ENCODE measurements at regions not wholly inside any gene's neighbourhood (a gene's known extent, or its start where the extent isn't known, plus 50 kb on each side); places are given as distances from the start of the nearest gene placed in this dataset.
A peak's percentile ranks its signal among the peaks of the same experiment; 100 is the strongest.

DNA sequence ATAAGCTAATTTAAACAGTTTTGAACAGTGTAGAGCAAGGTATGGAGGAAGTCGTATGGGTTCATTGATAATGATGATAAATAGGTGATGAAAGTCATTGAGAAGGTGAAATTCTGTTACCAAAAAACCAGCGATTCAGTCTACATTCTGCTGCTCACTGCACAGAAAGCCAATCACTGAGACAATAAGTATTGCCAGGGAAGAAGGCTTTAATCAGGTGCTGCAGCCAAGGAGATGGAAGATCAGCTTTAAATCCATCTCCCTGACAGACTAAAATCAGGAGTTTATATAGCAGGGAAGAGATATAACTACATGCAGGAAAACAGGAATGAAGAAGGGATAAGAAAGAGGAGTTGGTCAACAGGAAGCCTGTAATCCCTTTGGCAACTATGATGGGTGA, 361.3 kb upstream of the C1orf174 start:
- Histone ChIP-seq H3K4me3 (no peak overlapping the region), H3K36me3 (ENCODE audit: low read depth) (no peaks in the 10 kb centered on the region), H3K9me3 (peaks cover 19% of the 10 kb centered on the region), H3K4me1 (ENCODE audit: low read depth) (no peaks in the 10 kb centered on the region)
- no peak for ATAC-seq
- TF ChIP-seq, protein P1, sequence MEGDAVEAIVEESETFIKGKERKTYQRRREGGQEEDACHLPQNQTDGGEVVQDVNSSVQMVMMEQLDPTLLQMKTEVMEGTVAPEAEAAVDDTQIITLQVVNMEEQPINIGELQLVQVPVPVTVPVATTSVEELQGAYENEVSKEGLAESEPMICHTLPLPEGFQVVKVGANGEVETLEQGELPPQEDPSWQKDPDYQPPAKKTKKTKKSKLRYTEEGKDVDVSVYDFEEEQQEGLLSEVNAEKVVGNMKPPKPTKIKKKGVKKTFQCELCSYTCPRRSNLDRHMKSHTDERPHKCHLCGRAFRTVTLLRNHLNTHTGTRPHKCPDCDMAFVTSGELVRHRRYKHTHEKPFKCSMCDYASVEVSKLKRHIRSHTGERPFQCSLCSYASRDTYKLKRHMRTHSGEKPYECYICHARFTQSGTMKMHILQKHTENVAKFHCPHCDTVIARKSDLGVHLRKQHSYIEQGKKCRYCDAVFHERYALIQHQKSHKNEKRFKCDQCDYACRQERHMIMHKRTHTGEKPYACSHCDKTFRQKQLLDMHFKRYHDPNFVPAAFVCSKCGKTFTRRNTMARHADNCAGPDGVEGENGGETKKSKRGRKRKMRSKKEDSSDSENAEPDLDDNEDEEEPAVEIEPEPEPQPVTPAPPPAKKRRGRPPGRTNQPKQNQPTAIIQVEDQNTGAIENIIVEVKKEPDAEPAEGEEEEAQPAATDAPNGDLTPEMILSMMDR (IDR thresholded peaks at IDR 0.05): no peak
- intact Hi-C loops (cut with DNase I, micrococcal nuclease): no loop called here
- DNase-seq: no peak

DNA sequence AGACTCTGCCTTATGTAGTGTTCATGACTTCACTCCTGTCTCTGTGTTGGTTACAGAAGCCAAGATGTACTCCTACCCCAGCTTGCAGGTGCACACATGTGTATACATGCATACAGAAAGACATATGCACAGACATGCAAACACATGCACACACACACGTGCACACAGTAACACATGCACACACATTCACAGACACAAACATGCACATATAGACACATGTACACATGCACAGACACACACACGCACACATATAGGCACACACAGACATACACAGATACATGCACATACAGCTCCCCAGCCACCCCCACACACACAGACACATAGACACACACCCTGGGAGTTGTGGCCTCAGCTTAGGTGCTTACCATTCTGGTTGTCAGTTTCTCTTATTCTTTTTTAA, 362.6 kb upstream of the C1orf174 start:
- ATAC-seq (no peak), DNase-seq (no peak)
- TF ChIP-seq, protein P1 (IDR thresholded peaks at IDR 0.05): no peak
- Histone ChIP-seq H3K36me3 (ENCODE audit: low read depth) (no peaks in the 10 kb centered on the region), H3K4me1 (ENCODE audit: low read depth) (peaks cover under 1% of the 10 kb centered on the region), H3K9me3 (peaks cover 16% of the 10 kb centered on the region), H3K4me3 (no peak overlapping the region)
- intact Hi-C loops (cut with DNase I, micrococcal nuclease): no loop called here

DNA sequence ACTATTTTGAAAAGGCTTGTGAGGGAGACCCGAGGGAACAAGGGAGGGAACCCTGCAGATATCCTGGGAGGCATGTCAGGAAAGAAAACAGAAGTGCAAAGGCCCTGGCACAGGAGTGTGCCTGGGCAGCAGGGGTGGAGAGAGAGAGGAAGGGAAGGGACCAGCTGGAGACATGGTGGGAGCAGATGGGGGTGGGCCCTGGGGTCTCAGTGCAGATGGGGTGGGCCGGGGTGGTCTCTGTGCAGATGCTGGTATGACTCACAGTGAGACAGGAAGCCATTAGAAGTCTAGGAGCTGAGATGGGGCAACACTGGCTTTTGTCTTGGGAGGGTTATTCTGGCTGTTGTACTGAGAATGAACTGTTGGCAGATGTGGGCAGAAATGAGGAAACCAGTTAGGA, 363.6 kb upstream of the C1orf174 start:
- Histone ChIP-seq H3K4me1 (ENCODE audit: low read depth) (peaks cover 2% of the 10 kb centered on the region), H3K36me3 (ENCODE audit: low read depth) (no peaks in the 10 kb centered on the region), H3K4me3 (no peak overlapping the region), H3K9me3 (peaks cover 5% of the 10 kb centered on the region)
- TF ChIP-seq, protein P1 (IDR thresholded peaks at IDR 0.05): no peak
- intact Hi-C loops (cut with DNase I, micrococcal nuclease): no loop called here
- ATAC-seq (no peak), DNase-seq (no peak)

DNA sequence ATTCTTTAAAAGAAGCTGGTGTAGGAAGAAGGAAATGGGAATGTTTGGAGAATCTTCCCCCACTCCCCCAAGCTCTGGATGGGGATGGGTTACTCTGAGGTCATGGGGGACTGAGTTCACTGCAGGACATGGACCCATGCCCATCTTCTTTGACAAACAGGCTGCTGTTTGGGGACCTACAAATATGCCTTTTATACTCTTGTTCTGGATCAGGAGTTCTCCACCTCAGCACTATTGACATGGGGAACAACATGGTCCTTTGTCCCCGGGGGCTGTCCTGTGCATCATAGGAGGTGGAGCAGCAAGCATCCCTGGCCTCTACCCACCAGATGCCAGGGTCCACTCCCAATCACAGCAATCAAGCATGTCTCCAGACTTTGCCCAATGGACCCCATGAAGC, 365.8 kb upstream of the C1orf174 start:
- TF ChIP-seq, protein P1 (IDR thresholded peaks at IDR 0.05): no peak
- DNase-seq: no peak
- intact Hi-C loops (cut with DNase I, micrococcal nuclease): no loop called here

DNA sequence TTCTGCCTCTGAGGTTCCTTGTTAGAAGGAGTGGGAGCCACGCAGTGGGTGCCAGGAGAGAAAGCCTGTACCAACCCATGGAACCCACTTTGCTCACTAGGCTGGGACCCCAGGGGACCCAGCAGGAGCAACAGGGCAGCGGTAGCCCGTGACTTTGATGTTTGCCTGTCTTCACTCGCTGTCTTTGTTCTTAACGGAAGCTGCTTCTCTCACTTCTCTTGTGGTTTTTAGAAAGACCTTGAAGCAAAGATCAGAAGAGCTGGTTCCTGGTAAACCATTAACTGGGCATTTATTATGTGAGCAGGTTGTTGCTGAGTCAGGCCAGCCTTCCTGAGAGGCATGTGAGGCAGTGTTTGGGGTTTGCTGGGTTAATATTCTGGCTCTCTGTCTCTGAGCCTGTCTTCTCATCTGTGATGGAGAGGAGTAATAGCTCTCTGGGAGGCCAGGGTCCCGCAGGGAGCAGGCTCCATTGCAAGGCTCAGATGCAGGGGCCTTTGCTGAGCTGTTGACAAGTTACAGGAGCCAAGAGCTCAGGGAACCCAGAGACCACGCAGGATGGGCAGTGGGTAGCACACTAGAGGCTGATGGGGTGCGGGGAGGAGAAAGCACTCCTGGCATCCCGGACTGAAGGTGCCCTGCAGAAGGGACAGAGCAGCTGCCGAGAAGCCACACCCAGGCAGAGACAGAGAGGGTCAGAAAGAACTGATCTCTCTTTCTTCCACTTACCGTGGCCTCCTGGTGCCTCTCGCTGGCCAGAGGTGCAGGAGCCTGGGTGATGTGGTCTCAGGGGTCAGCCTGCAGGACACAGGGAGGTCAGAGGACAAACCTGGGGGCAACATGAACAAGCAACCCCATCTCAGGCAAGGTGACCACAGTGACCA, 367.5 kb upstream of the C1orf174 start:
- Histone ChIP-seq H3K36me3 (ENCODE audit: low read depth) (no peaks in the 10 kb centered on the region), H3K4me3 (no peak overlapping the region), H3K4me1 (ENCODE audit: low read depth) (peaks cover 2% of the 10 kb centered on the region), H3K9me3 (no peaks in the 10 kb centered on the region)
- TF ChIP-seq, protein P1 (IDR thresholded peaks at IDR 0.05): no peak
- ATAC-seq: peak; percentile 68
- no peak for DNase-seq
- intact Hi-C loops (cut with DNase I, micrococcal nuclease): no loop called here

More for the DNA sequence above, 365.8 kb upstream of the C1orf174 start:
- no peak overlapping the region for H3K4me3 ChIP-seq
- no peaks in the 10 kb centered on the region for H3K36me3 ChIP-seq (ENCODE audit: low read depth)
- H3K4me1 ChIP-seq (ENCODE audit: low read depth): peaks cover 2% of the 10 kb centered on the region
- no peaks in the 10 kb centered on the region for H3K9me3 ChIP-seq
- ATAC-seq: no peak

Data from mucosa of descending colon (tissue), 3 donors.